GM21576 (cell line): ENCODE measurements at regions not wholly inside any gene's neighbourhood (a gene's known extent, or its start where the extent isn't known, plus 50 kb on each side); places are given as distances from the start of the nearest gene placed in this dataset.

Experiments used
- ATAC-seq: cut with Tn5 transposase; IDR thresholded peaks from one replicate; pipeline ENCODE4 v1.9.1; 2021; ENCODE audit warnings: mild to moderate bottlenecking, moderate library complexity; ENCODE audit not compliant: unreplicated experiment

GRCh38 chr5:142386137-142387023 lies 61.6 kb upstream of the SPRY4 start:
- no peak for ATAC-seq

GRCh38 chr5:142385194-142385593 lies 60.4 kb upstream of the SPRY4 start:
- no peak for ATAC-seq

GRCh38 chr5:142384014-142384413 lies 59.2 kb upstream of the SPRY4 start:
- no peak for ATAC-seq

DNA sequence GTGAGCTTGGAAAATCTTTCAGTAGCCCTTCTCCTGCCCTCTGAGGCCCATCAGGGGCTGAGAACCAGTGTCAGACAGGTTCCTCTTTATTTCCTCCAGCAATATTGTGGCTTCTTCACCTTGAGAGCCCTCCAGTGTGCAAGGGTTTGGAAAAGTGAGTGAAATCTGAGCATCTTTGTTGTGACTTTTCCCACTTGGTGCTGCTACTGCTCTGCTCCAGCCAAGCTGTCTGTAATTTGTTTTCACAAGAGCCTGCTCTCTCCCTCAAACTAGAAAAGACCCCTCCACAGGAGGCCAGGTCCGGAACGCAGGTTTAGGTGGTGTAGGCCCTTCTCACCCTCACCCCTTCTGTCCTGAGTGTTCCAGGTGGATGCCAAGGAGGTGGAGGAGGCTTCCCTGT lies 57.4 kb upstream of the SPRY4 start:
- ATAC-seq, result no peak

GRCh38 chr5:142378737-142379634 lies 54.2 kb upstream of the SPRY4 start:
- no peak for ATAC-seq

DNA sequence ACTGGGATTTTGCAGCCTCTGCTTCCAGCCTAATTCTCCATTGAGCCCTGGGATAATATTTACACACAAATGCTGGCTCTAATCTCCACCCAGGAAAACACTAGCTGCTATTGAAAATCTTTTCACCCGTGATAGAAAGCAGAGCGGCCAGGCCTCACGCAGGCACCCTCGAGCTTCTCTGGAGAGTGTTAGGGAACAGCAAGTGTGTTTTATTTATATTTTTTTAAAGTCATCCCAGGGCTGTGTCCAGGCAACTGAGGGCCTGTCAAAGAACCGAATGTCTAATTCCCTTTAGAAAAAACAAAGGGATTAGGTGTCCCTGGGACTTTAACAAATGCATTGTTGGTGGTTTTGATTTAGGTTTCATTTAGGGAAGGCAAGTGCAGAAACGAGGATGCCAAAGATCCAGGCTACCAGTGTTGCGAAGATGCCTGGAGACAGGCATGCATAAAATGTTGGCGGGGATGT lies 51.2 kb upstream of the SPRY4 start:
- no peak for ATAC-seq
